Heart left ventricle (tissue), 16 donors: ENCODE measurements at regions not wholly inside any gene's neighbourhood (a gene's known extent, or its start where the extent isn't known, plus 50 kb on each side); places are given as distances from the start of the nearest gene placed in this dataset.

Experiments
- ATAC-seq, 4 donors: fragments of 200-7000 bp; cut with Tn5 transposase; one replicate each; pipeline ENCODE4 v1.9.1; 2020 to 2022; ENCODE audit warnings: moderate library complexity in 4 of 4, mild to moderate bottlenecking in 3 of 4, moderate number of reproducible peaks in 1 of 4
- DNase-seq, 5 donors: peaks; one replicate each; pipeline ENCODE4 v3.0.0-alpha.2; 2020
- H3K27ac ChIP-seq, 12 donors: fragments of 200-600 bp; sonication (generic) in 4 of 12; one replicate each; pipeline versions ENCODE4 v1.5.0 to v1.8.0; 2016 to 2022; ENCODE audit warnings: mild to moderate bottlenecking in 2 of 12
- H3K27me3 ChIP-seq, 9 donors: fragments of 200-600 bp; sonication (generic) in 2 of 9; one replicate each; pipeline versions ENCODE4 v1.5.1 to v1.8.0; 2016 to 2022; ENCODE audit warnings: mild to moderate bottlenecking in 3 of 9
- H3K36me3 ChIP-seq, 9 donors: fragments of 200-600 bp; sonication (generic) in 2 of 9; one replicate each; pipeline versions ENCODE4 v1.5.0 to v1.8.0; 2018 to 2022; ENCODE audit warnings: mild to moderate bottlenecking in 2 of 9
- H3K4me1 ChIP-seq, 12 donors: fragments of 200-600 bp; sonication (generic) in 4 of 12; one replicate each; pipeline versions ENCODE4 v1.5.0 to v1.8.0; 2016 to 2022; ENCODE audit warnings: mild to moderate bottlenecking in 3 of 12
- H3K4me3 ChIP-seq, 12 donors: fragments of 200-600 bp; sonication (generic) in 4 of 12; one replicate each; pipeline versions ENCODE4 v1.5.0 to v1.8.0; 2017 to 2022; ENCODE audit warnings: mild to moderate bottlenecking in 9 of 12, moderate library complexity in 4 of 12
- H3K9me3 ChIP-seq, 12 donors: fragments of 200-600 bp; sonication (generic) in 4 of 12; one replicate each; pipeline versions ENCODE4 v1.5.0 to v1.8.0; 2016 to 2022; ENCODE audit warnings: mild to moderate bottlenecking in 1 of 12
- CTCF ChIP-seq, 12 donors: fragments of 200-600 bp; sonication (generic) in 4 of 12; IDR thresholded peaks; one replicate each; pipeline versions ENCODE4 v1.5.0 to v1.8.0; 2018 to 2022; ENCODE audit warnings: antibody characterized with exemption in 12 of 12, mild to moderate bottlenecking in 5 of 12
- POLR2A ChIP-seq, 2 donors: fragments of 450-650 bp; IDR thresholded peaks; one replicate each; pipeline ENCODE4 v1.6.1; 2017; ENCODE audit warnings: antibody characterized with exemption in 2 of 2, mild to moderate bottlenecking in 2 of 2, moderate library complexity in 2 of 2
- WGBS, 4 donors: extraction: QIAGEN DNeasy Blood & Tissue Kit in 2 of 4; methylation state at CpG; one replicate each; pipeline versions ENCODE4 v1.1.5 to v1.1.7; 2013 to 2018; 5-methylcytosine and 5-hydroxymethylcytosine counted together
- intact Hi-C, 10 donors: fragments of 100-400 bp; cut with DNase I; formaldehyde crosslinking; loops; one replicate each; pipeline versions ENCODE4 v1.11.1 to v1.14.2; 2022
- donor health status: ischemic (EF 13 %, LVEDD 7.1; RV severe dilation, severe dysfunction).
- donor health status: healthy with polysubstance abuse.
- donor health status: DM: no; HTN: yes; CAD: no.
- donor health status: DM: no; HTN: no; CAD: no.
- donor health status: ischemic (EF 25% LVEDD 6.9; RV normal size, moderate dysfunction).
- donor health status: ischemic (EF 25% LVEDD 5.7; RV mildly dilated, moderate dysfunction).
- donor health status: healthy.
- donor health status: DM: yes; HTN: yes; CAD: no.
- donor health status: ischemic (EF 35%, LVEDD 5.7; RV mildly dilated, moderate dysfunction).
- donor health status: nonischemic (EF 11% LVEDD 7.7; RV severe dilation, severe dysfunction).
- donor health status: DM: yes; HTN: yes; CAD: no.
- donor health status: PGD.
- donor health status: ischemic (EF 29% LVEDD 5.4; RV normal size, mild dysfunction).
- donor health status: nonischemic (EF 23%, LVEDD 6.1; RV moderate dilation, normal function).

GRCh38 chr1:81327103-81327710 lies 473.5 kb upstream of the ADGRL2 start:
- no peak overlapping the region for H3K4me3 ChIP-seq
- WGBS, 4 donors: 78 to 82% (median 80%) methylated on average over 6 of the region's 6 CpGs
- no peaks in the 10 kb centered on the region for H3K27me3 ChIP-seq
- no peak overlapping the region for H3K27ac ChIP-seq
- peaks cover 0 to 4% (median 0%) of the 10 kb centered on the region in 12 donors for H3K4me1 ChIP-seq
- intact Hi-C loops: no loop called here
- H3K36me3 ChIP-seq: no peaks in the 10 kb centered on the region
- TF ChIP-seq POLR2A (IDR thresholded peaks at IDR 0.05) (no peak), CTCF (IDR thresholded peaks at IDR 0.05) (no peak)
- DNase-seq (no peak), ATAC-seq (no peak)
- H3K9me3 ChIP-seq: no peaks in the 10 kb centered on the region

- intact Hi-C loops: no loop called here
- no peak overlapping the region for H3K27ac ChIP-seq
- WGBS, 4 donors: 89 to 93% (median 91%) methylated on average over 3 of the region's 3 CpGs
- ATAC-seq: no peak
- no peak for DNase-seq
- TF ChIP-seq CTCF (IDR thresholded peaks at IDR 0.05): no peak
- TF ChIP-seq POLR2A (IDR thresholded peaks at IDR 0.05): no peak
- no peaks in the 10 kb centered on the region for H3K9me3 ChIP-seq
- no peaks in the 10 kb centered on the region for H3K36me3 ChIP-seq
- H3K4me1 ChIP-seq: peaks cover 0 to 4% (median 0%) of the 10 kb centered on the region in 12 donors
- no peaks in the 10 kb centered on the region for H3K27me3 ChIP-seq
- H3K4me3 ChIP-seq: no peak overlapping the region
These were observed 474.5 kb upstream of the ADGRL2 start for GRCh38 chr1:81326212-81326611.

GRCh38 chr1:81325397-81325796 lies 475.3 kb upstream of the ADGRL2 start:
- Histone ChIP-seq H3K27me3 (no peaks in the 10 kb centered on the region), H3K36me3 (no peaks in the 10 kb centered on the region), H3K4me1 (peaks cover 0 to 1% (median 0%) of the 10 kb centered on the region in 12 donors), H3K4me3 (no peak overlapping the region), H3K27ac (no peak overlapping the region), H3K9me3 (no peaks in the 10 kb centered on the region)
- ATAC-seq (no peak), DNase-seq (no peak)
- TF ChIP-seq POLR2A (IDR thresholded peaks at IDR 0.05) (no peak), CTCF (IDR thresholded peaks at IDR 0.05) (no peak)
- intact Hi-C loops: no loop called here
- WGBS, 4 donors: 64 to 77% (median 73%) methylated on average over 3 of the region's 3 CpGs

- no peaks in the 10 kb centered on the region for H3K27me3 ChIP-seq
- TF ChIP-seq POLR2A (IDR thresholded peaks at IDR 0.05): no peak
- TF ChIP-seq CTCF (IDR thresholded peaks at IDR 0.05): no peak
- DNase-seq (no peak), ATAC-seq (no peak)
- no peaks in the 10 kb centered on the region for H3K4me1 ChIP-seq
- H3K27ac ChIP-seq: no peak overlapping the region
- H3K4me3 ChIP-seq: no peak overlapping the region
- no peaks in the 10 kb centered on the region for H3K36me3 ChIP-seq
- H3K9me3 ChIP-seq: no peaks in the 10 kb centered on the region
- WGBS, 4 donors: 87 to 91% (median 89%) methylated on average over 5 of the region's 5 CpGs
- intact Hi-C loops: no loop called here
These were observed 476.9 kb upstream of the ADGRL2 start for GRCh38 chr1:81323862-81324261.
